ENCODE measurements at regions not wholly inside any gene's neighbourhood (a gene's known extent, or its start where the extent isn't known, plus 50 kb on each side); places are given as distances from the start of the nearest gene placed in this dataset.

GRCh38 chr5:108659531-108659930 is 88.2 kb upstream of the FER start:
- Histone ChIP-seq H3K9me2 (replicated peaks; ENCODE audit: insufficient read depth, low read length) (no peaks in the 10 kb centered on the region), H3K9me3 (ENCODE audit: insufficient read depth, low read length) (no peaks in the 10 kb centered on the region), H3K27ac (ENCODE audit: low read depth, low read length) (no peak overlapping the region), H3K27me3 (ENCODE audit: low read length) (no peaks in the 10 kb centered on the region), H4K20me1 (ENCODE audit: low read depth, low read length) (no peaks in the 10 kb centered on the region; the same call in 1 of the 2 replicates), H3K79me2 (ENCODE audit: insufficient read depth, low read length) (no peaks in the 10 kb centered on the region), H3K4me2 (ENCODE audit: low read depth, low read length, poor library complexity, severe bottlenecking) (no peak overlapping the region), H3K36me3 (ENCODE audit: low read length) (no peaks in the 10 kb centered on the region), H3F3A (ENCODE audit: insufficient read depth) (no peaks in the 10 kb centered on the region), H3K9ac (ENCODE audit: low read length) (no peak overlapping the region), H2AFZ (ENCODE audit: low read depth, low read length, severe bottlenecking) (no peak overlapping the region), H3K4me3 (ENCODE audit: insufficient read depth, low read length, poor library complexity, severe bottlenecking) (no peak overlapping the region)
- TF ChIP-seq EZH2phosphoT487 (conservative IDR thresholded peaks at IDR 0.05; ENCODE audit: low read length) (no peak), CTCF (IDR thresholded peaks at IDR 0.05; ENCODE audit: insufficient read depth, low read length, poor library complexity, severe bottlenecking) (no peak)

- TF ChIP-seq EZH2phosphoT487 (conservative IDR thresholded peaks at IDR 0.05; ENCODE audit: low read length) (no peak), CTCF (IDR thresholded peaks at IDR 0.05; ENCODE audit: insufficient read depth, low read length, poor library complexity, severe bottlenecking) (no peak)
- no peak overlapping the region for H3K4me2 ChIP-seq (ENCODE audit: low read depth, low read length, poor library complexity, severe bottlenecking)
- no peaks in the 10 kb centered on the region for H3F3A ChIP-seq (ENCODE audit: insufficient read depth)
- no peaks in the 10 kb centered on the region for H3K36me3 ChIP-seq (ENCODE audit: low read length)
- H3K9me2 ChIP-seq (replicated peaks; ENCODE audit: insufficient read depth, low read length): no peaks in the 10 kb centered on the region
- no peak overlapping the region for H2AFZ ChIP-seq (ENCODE audit: low read depth, low read length, severe bottlenecking)
- no peak overlapping the region for H3K4me3 ChIP-seq (ENCODE audit: insufficient read depth, low read length, poor library complexity, severe bottlenecking)
- H3K9ac ChIP-seq (ENCODE audit: low read length): no peak overlapping the region
- H3K9me3 ChIP-seq (ENCODE audit: insufficient read depth, low read length): no peaks in the 10 kb centered on the region
- no peaks in the 10 kb centered on the region; the same call in 1 of the 2 replicates for H4K20me1 ChIP-seq (ENCODE audit: low read depth, low read length)
- H3K27me3 ChIP-seq (ENCODE audit: low read length): no peaks in the 10 kb centered on the region
- no peak overlapping the region for H3K27ac ChIP-seq (ENCODE audit: low read depth, low read length)
- H3K79me2 ChIP-seq (ENCODE audit: insufficient read depth, low read length): no peaks in the 10 kb centered on the region
Measured at GRCh38 chr5:108655750-108656450, 91.8 kb upstream of the FER start.

- no peaks in the 10 kb centered on the region for H3K27me3 ChIP-seq (ENCODE audit: low read length)
- no peaks in the 10 kb centered on the region for H3K79me2 ChIP-seq (ENCODE audit: insufficient read depth, low read length)
- H3K36me3 ChIP-seq (ENCODE audit: low read length): no peaks in the 10 kb centered on the region
- no peaks in the 10 kb centered on the region for H3K9me3 ChIP-seq (ENCODE audit: insufficient read depth, low read length)
- H3K27ac ChIP-seq (ENCODE audit: low read depth, low read length): no peak overlapping the region
- H3K4me3 ChIP-seq (ENCODE audit: insufficient read depth, low read length, poor library complexity, severe bottlenecking): no peak overlapping the region
- no peaks in the 10 kb centered on the region; the same call in 1 of the 2 replicates for H4K20me1 ChIP-seq (ENCODE audit: low read depth, low read length)
- no peaks in the 10 kb centered on the region for H3F3A ChIP-seq (ENCODE audit: insufficient read depth)
- H3K9me2 ChIP-seq (replicated peaks; ENCODE audit: insufficient read depth, low read length): no peaks in the 10 kb centered on the region
- H2AFZ ChIP-seq (ENCODE audit: low read depth, low read length, severe bottlenecking): no peak overlapping the region
- no peak overlapping the region for H3K4me2 ChIP-seq (ENCODE audit: low read depth, low read length, poor library complexity, severe bottlenecking)
- no peak for TF ChIP-seq CTCF (IDR thresholded peaks at IDR 0.05; ENCODE audit: insufficient read depth, low read length, poor library complexity, severe bottlenecking)
- no peak for TF ChIP-seq EZH2phosphoT487 (conservative IDR thresholded peaks at IDR 0.05; ENCODE audit: low read length)
- no peak overlapping the region for H3K9ac ChIP-seq (ENCODE audit: low read length)
Measured at GRCh38 chr5:108654051-108654450, 93.6 kb upstream of the FER start.

Measured in SU-DHL-6 (cell line).